Ectodermal cell (in vitro differentiated cells): ENCODE measurements at regions not wholly inside any gene's neighbourhood (a gene's known extent, or its start where the extent isn't known, plus 50 kb on each side); places are given as distances from the start of the nearest gene placed in this dataset.

Experiments
- H3K27ac ChIP-seq: 2 replicates; pipeline ENCODE4 v1.7.0; 2013; ENCODE audit warnings: mild to moderate bottlenecking, low read depth, low read length; ENCODE audit not compliant: insufficient read depth, poor library complexity, severe bottlenecking
- H3K27me3 ChIP-seq: 2 replicates; pipeline ENCODE4 v1.7.0; 2013; ENCODE audit warnings: mild to moderate bottlenecking, low read length; ENCODE audit not compliant: insufficient read depth, control insufficient read depth, poor library complexity, severe bottlenecking
- H3K36me3 ChIP-seq: one replicate; pipeline ENCODE4 v1.7.0; 2013; ENCODE audit warnings: low read length; ENCODE audit not compliant: control insufficient read depth, insufficient read depth
- H3K4me1 ChIP-seq: one replicate; pipeline ENCODE4 v1.7.0; 2013; ENCODE audit warnings: low read length; ENCODE audit not compliant: control insufficient read depth, insufficient read depth
- H3K4me3 ChIP-seq: 2 replicates; pipeline ENCODE4 v1.7.0; 2013; ENCODE audit warnings: low read depth, low read length, control low read depth; ENCODE audit not compliant: insufficient read depth
- H3K9me3 ChIP-seq: 2 replicates; pipeline ENCODE4 v1.7.0; 2013; ENCODE audit warnings: mild to moderate bottlenecking, low read length, moderate library complexity; ENCODE audit not compliant: control insufficient read depth
- WGBS, 2 experiments: methylation state at CpG; one replicate each; pipeline ENCODE4 v1.1.7; 2013; ENCODE audit warnings: missing lambda C conversion rate in 2 of 2; 5-methylcytosine and 5-hydroxymethylcytosine counted together

DNA sequence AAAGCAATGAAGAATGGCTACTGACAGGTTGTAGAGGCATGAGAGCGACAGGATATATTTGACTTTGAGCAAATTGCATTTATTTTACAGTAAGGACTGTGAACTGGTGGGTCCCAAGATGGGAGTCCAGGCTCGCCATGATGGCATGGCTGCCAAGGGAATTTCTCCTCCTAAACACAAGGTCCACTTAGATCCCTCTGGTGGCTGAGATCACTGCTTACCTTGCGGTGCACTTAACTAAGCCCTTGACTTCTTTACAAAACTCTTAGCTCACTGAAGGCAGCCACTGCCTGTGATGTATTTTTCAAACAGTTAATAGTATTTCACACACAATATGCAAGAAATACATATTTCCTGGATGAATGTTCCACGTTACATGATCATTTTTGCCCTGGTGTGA lies 50.3 kb upstream of the SORBS2 start:
- 94% methylated on average over 4 of the region's 4 CpGs for WGBS, 2 experiments
- peaks cover 4% of the 10 kb centered on the region for H3K9me3 ChIP-seq

DNA sequence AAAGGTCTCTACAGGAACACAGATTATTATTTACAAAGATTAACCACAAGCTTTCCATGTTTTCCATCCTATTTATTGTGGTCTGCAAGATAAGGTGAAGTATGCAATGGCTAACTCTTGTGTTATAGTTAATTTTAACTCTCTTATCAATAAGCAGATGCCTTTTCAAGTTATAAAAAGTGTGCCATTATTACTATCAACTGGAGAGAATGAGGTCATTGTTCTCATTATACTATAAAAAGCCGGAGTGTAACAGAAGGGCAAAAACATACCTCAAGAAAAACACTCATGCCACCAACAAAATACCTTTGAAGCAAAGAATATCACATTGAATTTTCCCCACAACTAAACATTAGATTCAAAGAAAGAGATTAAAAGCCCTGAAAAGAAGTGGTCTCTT lies 52.0 kb upstream of the SORBS2 start:
- H3K36me3 ChIP-seq = no peaks in the 10 kb centered on the region
- H3K27me3 ChIP-seq = no peaks in the 10 kb centered on the region
- no peak overlapping the region for H3K27ac ChIP-seq
- peaks cover 1% of the 10 kb centered on the region for H3K9me3 ChIP-seq
- WGBS, 2 experiments = 80 to 83% methylated on average over 1 of the region's 1 CpG
- no peak overlapping the region for H3K4me3 ChIP-seq
- no peaks in the 10 kb centered on the region for H3K4me1 ChIP-seq

More for the DNA sequence above, 50.3 kb upstream of the SORBS2 start:
- Histone ChIP-seq H3K27ac (no peak overlapping the region), H3K27me3 (no peaks in the 10 kb centered on the region), H3K4me3 (no peak overlapping the region), H3K4me1 (no peaks in the 10 kb centered on the region), H3K36me3 (no peaks in the 10 kb centered on the region)

DNA sequence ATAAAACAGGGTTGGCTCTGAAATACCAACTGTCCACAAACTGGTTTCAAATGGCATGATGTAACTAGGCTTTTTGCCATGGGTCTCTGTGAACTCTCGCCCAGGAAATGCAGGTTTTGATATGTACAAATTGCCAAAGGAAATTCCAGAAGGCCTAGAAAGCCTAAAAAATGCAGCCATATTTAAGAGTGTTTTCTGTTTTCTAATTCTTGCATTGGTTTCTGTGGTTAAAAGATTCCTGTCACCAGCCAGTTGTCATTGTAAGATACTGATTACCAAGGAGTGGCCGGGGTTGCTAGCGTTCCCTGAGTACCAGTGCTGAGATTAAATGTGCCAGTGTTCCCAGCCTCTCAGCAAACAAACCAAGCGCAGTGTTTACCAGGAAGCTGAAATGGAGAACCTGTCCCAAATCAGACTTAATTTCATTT lies 53.9 kb upstream of the SORBS2 start:
- Histone ChIP-seq H3K9me3 (no peaks in the 10 kb centered on the region), H3K4me1 (peaks cover 5% of the 10 kb centered on the region), H3K27me3 (no peaks in the 10 kb centered on the region), H3K36me3 (no peaks in the 10 kb centered on the region), H3K27ac (no peak overlapping the region), H3K4me3 (no peak overlapping the region)
- WGBS, 2 experiments = 83 to 88% methylated on average over 4 of the region's 4 CpGs

DNA sequence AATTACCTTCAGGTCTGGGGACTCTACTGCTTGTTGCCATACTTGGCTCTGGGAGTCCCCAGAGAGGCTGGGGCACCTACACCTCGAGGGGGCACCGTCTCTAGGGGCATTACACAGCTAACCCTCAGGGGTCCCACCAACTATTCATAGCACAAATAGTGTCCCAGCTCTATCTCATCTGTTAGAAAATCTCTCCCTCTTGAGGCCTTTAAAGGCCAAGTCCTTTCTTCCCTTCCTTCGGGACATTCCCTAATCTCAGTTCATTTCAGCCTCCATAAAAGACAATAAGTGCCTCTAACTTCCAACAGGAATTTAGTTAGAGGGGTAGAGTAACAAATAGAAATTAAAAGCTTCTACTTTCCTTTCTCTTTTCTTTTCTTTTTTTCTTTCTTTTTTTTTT lies 55.8 kb upstream of the SORBS2 start:
- Histone ChIP-seq H3K4me3 (no peak overlapping the region), H3K4me1 (peaks cover 5% of the 10 kb centered on the region), H3K27me3 (no peaks in the 10 kb centered on the region), H3K9me3 (no peaks in the 10 kb centered on the region), H3K36me3 (no peaks in the 10 kb centered on the region), H3K27ac (no peak overlapping the region)
- WGBS, 2 experiments = 89 to 92% methylated on average over 2 to 3 of the region's 3 CpGs

DNA sequence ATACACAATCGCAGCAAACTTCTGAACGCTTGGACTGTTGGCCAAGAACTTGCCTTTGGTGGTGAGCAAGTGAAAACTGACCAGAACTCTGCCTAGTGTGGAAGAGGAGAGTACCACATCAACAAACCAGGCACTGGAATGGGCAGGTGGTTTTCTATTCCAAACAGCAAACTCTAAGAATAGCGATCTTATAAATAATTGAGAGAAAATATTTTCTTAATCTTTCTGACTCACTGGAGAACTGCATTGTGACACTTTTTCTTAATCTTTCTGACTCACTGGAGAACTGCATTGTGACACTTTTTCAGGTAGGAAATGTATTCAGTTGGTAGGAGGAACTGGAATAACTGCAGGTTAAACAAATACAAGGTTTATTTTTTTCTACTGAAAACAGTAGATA lies 57.0 kb upstream of the SORBS2 start:
- H3K9me3 ChIP-seq = no peaks in the 10 kb centered on the region

DNA sequence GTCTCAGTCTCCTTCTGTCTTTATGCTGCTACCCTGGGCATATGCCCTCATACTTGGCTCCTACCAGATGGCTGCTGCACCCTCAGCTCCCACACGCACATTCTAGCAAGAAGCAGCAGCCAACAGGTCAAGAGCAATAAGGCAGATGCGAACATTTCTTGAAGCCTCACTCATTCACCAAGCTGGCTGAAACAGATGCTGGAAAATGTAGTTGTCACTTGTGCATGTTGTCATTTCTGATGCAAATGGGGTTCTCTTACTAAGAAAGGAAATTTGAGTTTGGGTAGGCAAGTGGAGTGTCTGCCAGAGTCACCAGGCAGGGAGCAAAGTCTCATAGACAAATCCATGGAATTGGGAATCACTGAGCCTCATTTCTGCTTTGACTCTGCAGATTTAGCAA lies 57.4 kb upstream of the SORBS2 start:
- Histone ChIP-seq H3K27ac (no peak overlapping the region), H3K27me3 (no peaks in the 10 kb centered on the region), H3K4me3 (no peak overlapping the region), H3K4me1 (peaks cover 5% of the 10 kb centered on the region), H3K9me3 (no peaks in the 10 kb centered on the region), H3K36me3 (no peaks in the 10 kb centered on the region)
- WGBS, 2 experiments = 94 to 95% methylated on average over 2 of the region's 2 CpGs

More for the DNA sequence above, 57.0 kb upstream of the SORBS2 start:
- 93 to 95% methylated on average over 2 to 3 of the region's 3 CpGs for WGBS, 2 experiments
- H3K27me3 ChIP-seq = no peaks in the 10 kb centered on the region
- H3K36me3 ChIP-seq = no peaks in the 10 kb centered on the region
- no peak overlapping the region for H3K27ac ChIP-seq
- H3K4me3 ChIP-seq = no peak overlapping the region
- H3K4me1 ChIP-seq = peaks cover 5% of the 10 kb centered on the region

DNA sequence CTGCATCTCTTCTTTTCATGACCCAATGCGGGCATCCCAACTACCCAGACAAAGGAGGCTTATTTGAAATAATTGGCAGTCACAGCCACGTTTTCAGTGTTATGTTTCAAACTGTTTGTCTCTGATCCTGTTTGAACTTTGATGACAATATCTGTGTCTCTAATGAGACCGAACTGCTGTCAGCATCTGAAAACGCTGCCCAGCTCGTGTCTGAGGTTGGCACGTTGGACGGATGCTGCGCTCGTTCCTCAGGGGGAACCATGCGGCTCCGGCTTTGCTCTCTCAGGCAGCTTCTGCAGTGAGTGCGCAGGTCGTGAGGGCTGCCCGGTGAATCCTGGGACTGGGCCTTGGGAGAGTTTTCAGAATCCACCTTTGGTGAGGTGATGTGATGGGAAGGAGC lies 58.4 kb upstream of the SORBS2 start:
- Histone ChIP-seq H3K4me3 (no peak overlapping the region), H3K36me3 (no peaks in the 10 kb centered on the region), H3K9me3 (no peaks in the 10 kb centered on the region), H3K27ac (no peak overlapping the region), H3K27me3 (no peaks in the 10 kb centered on the region), H3K4me1 (peaks cover 5% of the 10 kb centered on the region)
- WGBS, 2 experiments = 89 to 91% methylated on average over 14 of the region's 14 CpGs

DNA sequence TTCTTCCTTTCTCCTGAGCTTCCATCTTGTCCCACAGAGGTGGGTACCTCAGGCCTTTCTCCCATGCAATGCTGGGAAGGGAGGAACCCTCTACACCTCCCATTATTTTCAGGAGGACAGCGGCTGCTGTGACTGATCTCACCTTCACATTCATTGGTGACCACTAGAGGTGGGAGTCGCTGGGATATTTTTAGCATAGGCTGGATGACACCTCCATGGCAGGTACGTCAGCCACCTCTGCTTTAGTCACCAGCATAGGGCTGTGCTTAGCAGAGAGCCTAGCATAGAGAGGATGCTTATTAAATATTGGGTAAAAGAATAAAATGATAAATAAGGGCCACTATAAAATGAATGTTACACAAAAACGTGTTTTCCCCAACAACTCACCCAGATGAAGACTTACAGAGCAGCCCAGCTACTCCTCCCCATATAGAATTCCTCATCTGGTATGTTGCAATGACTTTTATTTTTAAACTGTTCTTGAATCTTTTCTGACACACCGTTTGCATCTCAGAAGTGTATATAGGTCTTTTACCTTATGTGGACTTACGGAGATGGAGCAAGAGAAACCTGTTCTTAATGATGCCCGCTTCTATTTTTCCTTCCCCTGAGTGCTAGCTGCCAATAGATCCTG lies 60.9 kb upstream of the SORBS2 start:
- peaks cover 5% of the 10 kb centered on the region for H3K4me1 ChIP-seq
- 88 to 91% methylated on average over 6 to 7 of the region's 7 CpGs for WGBS, 2 experiments
- no peaks in the 10 kb centered on the region for H3K27me3 ChIP-seq
- H3K27ac ChIP-seq = no peak overlapping the region
- H3K36me3 ChIP-seq = no peaks in the 10 kb centered on the region
- no peaks in the 10 kb centered on the region for H3K9me3 ChIP-seq
- H3K4me3 ChIP-seq = no peak overlapping the region

DNA sequence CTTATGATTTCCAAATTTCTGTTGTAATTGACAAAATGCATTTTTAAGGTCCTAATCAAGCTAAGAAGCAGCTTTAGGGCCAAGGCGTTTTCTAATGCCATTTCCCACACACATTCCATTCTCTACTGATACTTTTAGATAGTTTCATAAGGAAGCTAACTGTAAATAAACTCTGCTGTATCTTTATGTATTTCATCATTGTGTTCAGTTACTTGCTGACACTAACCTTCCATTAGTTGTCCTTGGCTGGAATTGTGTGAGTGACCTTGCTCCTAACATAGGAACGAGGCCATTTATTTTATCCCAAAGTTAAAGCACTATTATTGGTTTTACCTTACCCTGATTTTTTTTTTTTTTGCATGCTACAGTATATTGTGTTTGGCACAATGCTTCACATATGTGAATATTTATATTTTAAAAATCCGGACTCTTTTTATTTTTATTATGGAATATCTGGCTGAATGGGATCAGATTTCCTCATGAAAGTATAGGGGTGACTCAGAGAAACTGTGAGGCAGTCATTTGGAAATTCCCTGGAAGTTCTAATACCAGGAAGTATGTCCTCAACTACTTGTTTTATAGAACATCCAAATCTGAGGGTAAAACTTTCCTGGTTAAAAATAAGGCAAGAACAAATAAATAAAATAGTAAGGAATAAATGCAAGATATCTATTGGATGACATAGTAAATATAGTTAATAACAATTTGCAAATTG lies 62.7 kb upstream of the SORBS2 start:
- Histone ChIP-seq H3K4me3 (no peak overlapping the region), H3K27me3 (no peaks in the 10 kb centered on the region), H3K4me1 (peaks cover 5% of the 10 kb centered on the region), H3K27ac (no peak overlapping the region), H3K36me3 (no peaks in the 10 kb centered on the region), H3K9me3 (no peaks in the 10 kb centered on the region)
- 100% methylated on average over 1 of the region's 3 CpGs for WGBS, 2 experiments

DNA sequence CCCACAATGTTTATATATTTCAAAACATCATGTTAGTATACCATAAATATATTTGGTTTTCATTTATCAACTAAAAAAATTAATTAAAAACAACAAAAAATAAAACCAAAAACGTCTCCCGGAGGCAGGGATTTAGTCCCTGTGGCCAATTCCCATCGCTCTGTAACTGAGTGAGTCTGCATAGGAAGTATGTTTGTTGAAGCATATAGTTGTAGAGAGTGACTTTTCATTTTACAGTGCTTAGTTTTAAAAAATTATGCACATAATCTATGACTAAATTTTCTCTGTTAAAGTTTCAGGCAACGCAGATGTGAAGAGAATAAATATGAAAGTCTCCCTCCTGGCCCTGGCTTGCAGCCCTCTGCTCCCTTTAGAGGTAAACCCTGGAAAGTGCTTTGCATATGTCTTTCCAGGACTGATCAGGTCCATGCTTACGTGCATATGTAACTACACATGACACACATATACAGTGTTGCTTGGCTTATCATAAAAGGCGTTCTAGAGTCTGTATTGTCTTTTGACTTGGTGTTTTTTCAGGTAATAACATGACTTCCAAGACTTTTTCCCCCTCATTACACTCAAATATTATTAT lies 63.4 kb upstream of the SORBS2 start:
- Histone ChIP-seq H3K27me3 (no peaks in the 10 kb centered on the region), H3K36me3 (no peaks in the 10 kb centered on the region), H3K4me3 (no peak overlapping the region), H3K27ac (no peak overlapping the region), H3K9me3 (no peaks in the 10 kb centered on the region), H3K4me1 (peaks cover 2% of the 10 kb centered on the region)
- 83 to 95% methylated on average over 4 to 6 of the region's 6 CpGs for WGBS, 2 experiments
